Neural cell (in vitro differentiated cells): ENCODE measurements at regions not wholly inside any gene's neighbourhood (a gene's known extent, or its start where the extent isn't known, plus 50 kb on each side); places are given as distances from the start of the nearest gene placed in this dataset.

ENCODE experiments used
- EZH2 ChIP-seq: fragments of 200-600, 300-800 bp; shearing (Covaris generic), sonication (generic); IDR thresholded peaks from 2 replicates; pipeline ENCODE4 v1.6.1; 2014; ENCODE audit warnings: antibody characterized with exemption, low read length, borderline replicate concordance, mild to moderate bottlenecking; ENCODE audit not compliant: insufficient read depth, poor library complexity, severe bottlenecking
- TAF1 ChIP-seq: IDR thresholded peaks from 2 replicates; pipeline ENCODE4 v1.6.1; 2012; ENCODE audit warnings: low read depth
- TF ChIP-seq, protein P1 (sequence below): fragments of 450-650 bp; IDR thresholded peaks from 2 replicates; pipeline ENCODE4 v1.5.1; 2014; ENCODE audit warnings: antibody characterized with exemption, mild to moderate bottlenecking, moderate library complexity; ENCODE audit not compliant: poor library complexity, severe bottlenecking

DNA sequence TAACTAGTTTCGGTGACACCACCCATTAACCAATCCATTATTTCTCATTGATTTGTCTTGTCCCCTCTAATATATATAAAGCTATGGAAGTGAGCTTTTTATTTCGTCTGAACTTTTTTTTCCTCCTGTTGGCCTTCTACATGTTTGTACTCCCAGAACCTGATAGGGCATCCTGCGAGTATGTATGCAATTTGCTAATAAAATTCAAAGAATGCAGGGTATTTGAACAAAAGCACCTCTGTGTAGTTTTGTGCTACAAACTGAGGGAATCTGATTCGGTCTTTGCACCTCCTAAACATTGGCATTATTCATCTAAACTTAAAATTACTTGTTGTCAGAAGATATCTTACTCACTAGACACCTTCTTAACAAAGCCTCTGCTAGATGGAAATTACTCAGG lies 242.9 kb upstream of the TMEFF2 start:
- TF ChIP-seq, protein P1, sequence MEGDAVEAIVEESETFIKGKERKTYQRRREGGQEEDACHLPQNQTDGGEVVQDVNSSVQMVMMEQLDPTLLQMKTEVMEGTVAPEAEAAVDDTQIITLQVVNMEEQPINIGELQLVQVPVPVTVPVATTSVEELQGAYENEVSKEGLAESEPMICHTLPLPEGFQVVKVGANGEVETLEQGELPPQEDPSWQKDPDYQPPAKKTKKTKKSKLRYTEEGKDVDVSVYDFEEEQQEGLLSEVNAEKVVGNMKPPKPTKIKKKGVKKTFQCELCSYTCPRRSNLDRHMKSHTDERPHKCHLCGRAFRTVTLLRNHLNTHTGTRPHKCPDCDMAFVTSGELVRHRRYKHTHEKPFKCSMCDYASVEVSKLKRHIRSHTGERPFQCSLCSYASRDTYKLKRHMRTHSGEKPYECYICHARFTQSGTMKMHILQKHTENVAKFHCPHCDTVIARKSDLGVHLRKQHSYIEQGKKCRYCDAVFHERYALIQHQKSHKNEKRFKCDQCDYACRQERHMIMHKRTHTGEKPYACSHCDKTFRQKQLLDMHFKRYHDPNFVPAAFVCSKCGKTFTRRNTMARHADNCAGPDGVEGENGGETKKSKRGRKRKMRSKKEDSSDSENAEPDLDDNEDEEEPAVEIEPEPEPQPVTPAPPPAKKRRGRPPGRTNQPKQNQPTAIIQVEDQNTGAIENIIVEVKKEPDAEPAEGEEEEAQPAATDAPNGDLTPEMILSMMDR: no peak
- TF ChIP-seq EZH2: no peak
- TF ChIP-seq TAF1: no peak
